Endothelial cell (in vitro differentiated cells): ENCODE measurements at regions not wholly inside any gene's neighbourhood (a gene's known extent, or its start where the extent isn't known, plus 50 kb on each side); places are given as distances from the start of the nearest gene placed in this dataset.

ENCODE experiments used
- DNase-seq: peaks from one replicate; pipeline ENCODE4 v3.0.0; 2021; ENCODE audit warnings: low spot score
- H3K27ac Mint-ChIP-seq: one replicate; pipeline ENCODE4 v1.8.0; 2021; ENCODE audit warnings: mixed read lengths, inconsistent platforms; ENCODE audit not compliant: unreplicated experiment
- H3K27me3 Mint-ChIP-seq: one replicate; pipeline ENCODE4 v1.8.0; 2021; ENCODE audit warnings: mild to moderate bottlenecking, moderate library complexity, mixed read lengths, inconsistent platforms; ENCODE audit not compliant: unreplicated experiment
- H3K36me3 Mint-ChIP-seq: one replicate; pipeline ENCODE4 v1.8.0; 2021; ENCODE audit warnings: mild to moderate bottlenecking, low read depth, mixed read lengths, inconsistent platforms; ENCODE audit not compliant: unreplicated experiment
- H3K4me1 Mint-ChIP-seq: one replicate; pipeline ENCODE4 v1.8.0; 2021; ENCODE audit warnings: mild to moderate bottlenecking, mixed read lengths, inconsistent platforms; ENCODE audit not compliant: unreplicated experiment
- H3K4me3 Mint-ChIP-seq: one replicate; pipeline ENCODE4 v1.8.0; 2021; ENCODE audit warnings: mild to moderate bottlenecking, mixed read lengths, inconsistent platforms; ENCODE audit not compliant: unreplicated experiment
- H3K9me3 Mint-ChIP-seq: one replicate; pipeline ENCODE4 v1.8.0; 2021; ENCODE audit warnings: mixed read lengths, inconsistent platforms; ENCODE audit not compliant: unreplicated experiment
- TF ChIP-seq, protein P1 (sequence below): fragments of 200-600 bp; sonication (generic); IDR thresholded peaks from one replicate; pipeline ENCODE4 v1.5.0; 2021; ENCODE audit warnings: antibody characterized with exemption; ENCODE audit not compliant: unreplicated experiment

DNA sequence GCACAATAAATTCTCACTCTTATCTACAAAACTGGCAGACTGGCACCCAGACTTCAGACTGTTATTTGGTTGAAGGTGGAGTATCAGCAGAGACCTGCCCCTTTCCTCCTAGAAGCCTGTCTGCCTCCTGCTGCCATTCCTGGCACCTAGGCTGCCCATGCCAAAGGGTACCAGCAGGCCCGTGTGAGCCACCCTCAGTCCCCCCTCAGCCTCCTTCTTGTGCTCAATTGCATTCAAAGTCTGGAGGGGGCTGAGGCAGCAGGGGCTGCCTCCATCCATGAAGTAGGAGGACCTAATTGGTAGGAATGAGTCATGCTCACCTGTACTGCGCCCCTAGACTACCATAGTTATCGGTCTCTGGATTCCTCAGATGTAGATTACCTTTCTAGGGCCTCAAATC, 440.9 kb upstream of the GRM3 start:
- H3K27me3 Mint-ChIP-seq = no peaks in the 10 kb centered on the region
- TF ChIP-seq, protein P1, sequence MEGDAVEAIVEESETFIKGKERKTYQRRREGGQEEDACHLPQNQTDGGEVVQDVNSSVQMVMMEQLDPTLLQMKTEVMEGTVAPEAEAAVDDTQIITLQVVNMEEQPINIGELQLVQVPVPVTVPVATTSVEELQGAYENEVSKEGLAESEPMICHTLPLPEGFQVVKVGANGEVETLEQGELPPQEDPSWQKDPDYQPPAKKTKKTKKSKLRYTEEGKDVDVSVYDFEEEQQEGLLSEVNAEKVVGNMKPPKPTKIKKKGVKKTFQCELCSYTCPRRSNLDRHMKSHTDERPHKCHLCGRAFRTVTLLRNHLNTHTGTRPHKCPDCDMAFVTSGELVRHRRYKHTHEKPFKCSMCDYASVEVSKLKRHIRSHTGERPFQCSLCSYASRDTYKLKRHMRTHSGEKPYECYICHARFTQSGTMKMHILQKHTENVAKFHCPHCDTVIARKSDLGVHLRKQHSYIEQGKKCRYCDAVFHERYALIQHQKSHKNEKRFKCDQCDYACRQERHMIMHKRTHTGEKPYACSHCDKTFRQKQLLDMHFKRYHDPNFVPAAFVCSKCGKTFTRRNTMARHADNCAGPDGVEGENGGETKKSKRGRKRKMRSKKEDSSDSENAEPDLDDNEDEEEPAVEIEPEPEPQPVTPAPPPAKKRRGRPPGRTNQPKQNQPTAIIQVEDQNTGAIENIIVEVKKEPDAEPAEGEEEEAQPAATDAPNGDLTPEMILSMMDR = no peak
- DNase-seq = no peak
- H3K4me3 Mint-ChIP-seq = no peak overlapping the region
- H3K27ac Mint-ChIP-seq = no peak overlapping the region
- peaks cover 3% of the 10 kb centered on the region for H3K36me3 Mint-ChIP-seq
- peaks cover 5% of the 10 kb centered on the region for H3K9me3 Mint-ChIP-seq
- H3K4me1 Mint-ChIP-seq = no peaks in the 10 kb centered on the region

GRCh38 chr7:86201767-86202166, 441.9 kb upstream of the GRM3 start:
- Mint-ChIP-seq H3K4me3 (no peak overlapping the region), H3K4me1 (no peaks in the 10 kb centered on the region), H3K9me3 (peaks cover 5% of the 10 kb centered on the region), H3K27ac (no peak overlapping the region), H3K27me3 (no peaks in the 10 kb centered on the region), H3K36me3 (peaks cover 3% of the 10 kb centered on the region)
- TF ChIP-seq, protein P1 = no peak
- no peak for DNase-seq

DNA sequence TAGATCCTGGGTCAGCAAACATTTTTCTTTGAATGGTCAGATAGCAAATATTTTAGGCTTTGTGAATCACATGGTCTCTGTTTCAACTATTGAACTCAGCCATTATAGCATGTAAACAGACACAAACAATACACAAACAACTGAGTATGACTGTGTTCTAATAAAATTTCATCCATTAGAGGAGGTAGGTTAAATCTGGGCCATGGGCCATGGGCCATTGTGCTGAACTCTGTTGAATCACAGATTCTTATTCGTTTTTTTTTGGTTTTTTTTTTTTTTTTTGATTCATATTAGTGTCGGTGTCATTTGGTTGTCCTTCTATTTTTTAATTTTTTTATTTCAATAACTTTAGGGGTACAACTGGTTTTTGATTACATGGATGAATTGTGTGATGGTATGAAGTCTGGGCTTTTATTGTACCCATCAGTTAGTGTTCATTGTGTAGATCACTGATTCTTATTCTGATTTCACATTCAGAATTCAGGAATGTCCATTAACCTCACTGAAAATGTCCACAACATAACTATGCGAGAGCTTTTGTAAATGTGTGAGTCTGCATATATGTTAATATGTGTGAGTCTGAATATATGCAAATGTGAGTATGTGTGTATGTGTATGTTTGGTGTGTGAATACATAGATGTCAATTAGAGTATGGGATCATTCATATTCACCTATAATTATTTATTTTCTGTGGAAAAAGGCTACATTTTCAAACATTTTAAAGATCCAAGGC, 443.7 kb upstream of the GRM3 start:
- Mint-ChIP-seq H3K27me3 (no peaks in the 10 kb centered on the region), H3K4me3 (no peak overlapping the region), H3K9me3 (peaks cover 5% of the 10 kb centered on the region), H3K4me1 (no peaks in the 10 kb centered on the region), H3K36me3 (peaks cover 3% of the 10 kb centered on the region), H3K27ac (no peak overlapping the region)
- TF ChIP-seq, protein P1 = no peak
- no peak for DNase-seq

DNA sequence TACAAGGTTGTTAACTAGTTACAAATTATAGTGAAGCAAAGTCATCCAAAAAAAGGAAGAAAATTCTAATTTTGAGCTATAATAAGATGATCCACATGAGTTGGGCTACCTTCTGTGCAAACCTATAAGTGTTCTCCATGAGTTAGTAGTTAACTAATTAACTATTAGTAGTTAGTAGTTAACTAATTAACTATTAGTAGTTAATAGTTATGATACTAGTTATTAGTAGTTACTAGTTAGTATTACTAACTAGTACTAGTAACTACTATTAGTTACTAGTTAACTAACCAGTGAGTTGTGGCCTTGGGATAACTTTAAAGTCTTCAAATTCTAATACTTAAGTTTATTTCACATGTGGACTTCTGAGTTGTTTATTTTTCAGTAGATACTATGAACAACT, 453.4 kb upstream of the GRM3 start:
- H3K36me3 Mint-ChIP-seq = no peaks in the 10 kb centered on the region

DNA sequence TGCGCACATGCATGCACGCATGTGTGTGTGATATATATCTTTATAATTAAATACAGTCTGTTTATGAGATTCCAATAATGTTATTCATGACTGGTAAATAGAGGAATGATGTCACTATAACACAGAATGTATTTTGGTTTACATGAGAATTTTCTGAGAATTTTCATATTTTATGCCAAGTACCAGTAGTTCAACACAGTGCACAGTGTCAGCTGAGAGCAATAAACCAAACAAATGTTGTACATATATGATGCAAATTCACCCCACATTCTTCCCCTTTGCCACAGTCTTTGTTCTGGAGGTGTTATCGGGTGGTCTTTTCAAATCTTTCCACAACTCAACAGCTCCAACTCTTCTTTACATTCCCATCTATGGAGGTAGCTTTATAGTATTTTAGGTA, 462.2 kb upstream of the GRM3 start:
- no peak for DNase-seq
- H3K9me3 Mint-ChIP-seq = no peaks in the 10 kb centered on the region
- no peak overlapping the region for H3K4me3 Mint-ChIP-seq
- TF ChIP-seq, protein P1 = no peak
- no peak overlapping the region for H3K27ac Mint-ChIP-seq
- no peaks in the 10 kb centered on the region for H3K4me1 Mint-ChIP-seq
- no peaks in the 10 kb centered on the region for H3K27me3 Mint-ChIP-seq
- H3K36me3 Mint-ChIP-seq = no peaks in the 10 kb centered on the region

More for the DNA sequence above, 453.4 kb upstream of the GRM3 start:
- H3K27me3 Mint-ChIP-seq = no peaks in the 10 kb centered on the region
- no peaks in the 10 kb centered on the region for H3K4me1 Mint-ChIP-seq
- no peaks in the 10 kb centered on the region for H3K9me3 Mint-ChIP-seq
- H3K4me3 Mint-ChIP-seq = no peak overlapping the region
- no peak overlapping the region for H3K27ac Mint-ChIP-seq
- DNase-seq = no peak
- TF ChIP-seq, protein P1 = no peak
